Nephron (organoid): ENCODE measurements at regions not wholly inside any gene's neighbourhood (a gene's known extent, or its start where the extent isn't known, plus 50 kb on each side); places are given as distances from the start of the nearest gene placed in this dataset.

ENCODE experiments used
- H3K27ac Mint-ChIP-seq, 3 experiments: 2 replicates each; pipeline ENCODE4 v1.8.0; 2020; ENCODE audit warnings: mixed read lengths in 3 of 3, mild to moderate bottlenecking in 2 of 3, moderate library complexity in 1 of 3
- H3K27me3 Mint-ChIP-seq: 2 replicates; pipeline ENCODE4 v1.8.0; 2021; ENCODE audit warnings: low read depth, mild to moderate bottlenecking, moderate library complexity, mixed read lengths
- H3K36me3 Mint-ChIP-seq: 2 replicates; pipeline ENCODE4 v1.8.0; 2020; ENCODE audit warnings: low read depth, mixed read lengths
- H3K4me1 Mint-ChIP-seq: 2 replicates; pipeline ENCODE4 v1.8.0; 2020; ENCODE audit warnings: mixed read lengths
- H3K4me3 Mint-ChIP-seq, 3 experiments: 2 replicates each; pipeline ENCODE4 v1.8.0; 2020; ENCODE audit warnings: mild to moderate bottlenecking in 3 of 3, mixed read lengths in 3 of 3, moderate library complexity in 2 of 3
- H3K9me3 Mint-ChIP-seq: 2 replicates; pipeline ENCODE4 v1.8.0; 2020; ENCODE audit warnings: mixed read lengths
- TF ChIP-seq, protein P1 (sequence below), 3 experiments: fragments of 200-600 bp; sonication (generic); IDR thresholded peaks; one replicate each; pipeline ENCODE4 v1.5.0; 2021; ENCODE audit warnings: antibody characterized with exemption in 3 of 3; ENCODE audit not compliant: unreplicated experiment in 3 of 3

- peaks cover 4% of the 10 kb centered on the region for H3K9me3 Mint-ChIP-seq
- TF ChIP-seq, protein P1, sequence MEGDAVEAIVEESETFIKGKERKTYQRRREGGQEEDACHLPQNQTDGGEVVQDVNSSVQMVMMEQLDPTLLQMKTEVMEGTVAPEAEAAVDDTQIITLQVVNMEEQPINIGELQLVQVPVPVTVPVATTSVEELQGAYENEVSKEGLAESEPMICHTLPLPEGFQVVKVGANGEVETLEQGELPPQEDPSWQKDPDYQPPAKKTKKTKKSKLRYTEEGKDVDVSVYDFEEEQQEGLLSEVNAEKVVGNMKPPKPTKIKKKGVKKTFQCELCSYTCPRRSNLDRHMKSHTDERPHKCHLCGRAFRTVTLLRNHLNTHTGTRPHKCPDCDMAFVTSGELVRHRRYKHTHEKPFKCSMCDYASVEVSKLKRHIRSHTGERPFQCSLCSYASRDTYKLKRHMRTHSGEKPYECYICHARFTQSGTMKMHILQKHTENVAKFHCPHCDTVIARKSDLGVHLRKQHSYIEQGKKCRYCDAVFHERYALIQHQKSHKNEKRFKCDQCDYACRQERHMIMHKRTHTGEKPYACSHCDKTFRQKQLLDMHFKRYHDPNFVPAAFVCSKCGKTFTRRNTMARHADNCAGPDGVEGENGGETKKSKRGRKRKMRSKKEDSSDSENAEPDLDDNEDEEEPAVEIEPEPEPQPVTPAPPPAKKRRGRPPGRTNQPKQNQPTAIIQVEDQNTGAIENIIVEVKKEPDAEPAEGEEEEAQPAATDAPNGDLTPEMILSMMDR (IDR thresholded peaks at IDR 0.05; ENCODE audit: unreplicated experiment in 3 of 3): no peak
- H3K27me3 Mint-ChIP-seq: no peaks in the 10 kb centered on the region
Observed at GRCh38 chr2:139631966-139632365, 851.8 kb upstream of the NXPH2 start.

DNA sequence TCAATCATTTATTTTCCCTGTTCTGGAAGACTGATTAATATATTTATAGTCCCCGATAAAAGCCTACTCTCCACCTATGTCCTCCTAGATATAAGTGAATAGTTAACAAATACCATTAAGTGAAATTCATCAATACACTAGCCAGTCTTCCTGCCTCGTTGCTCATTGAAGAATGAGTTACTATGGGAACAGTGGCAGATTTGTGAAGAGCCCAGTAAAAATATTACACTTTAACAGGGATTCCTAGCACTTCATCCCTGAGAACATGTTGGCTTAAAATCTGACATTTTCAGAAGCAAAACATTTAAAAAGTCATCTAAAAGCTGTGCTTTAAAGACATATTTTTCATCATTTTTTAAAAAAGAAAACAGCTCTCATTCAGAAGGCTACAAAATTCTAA, 848.7 kb upstream of the NXPH2 start:
- no peak overlapping the region for H3K4me3 Mint-ChIP-seq
- TF ChIP-seq, protein P1 (IDR thresholded peaks at IDR 0.05; ENCODE audit: unreplicated experiment in 3 of 3): no peak
- H3K9me3 Mint-ChIP-seq: no peaks in the 10 kb centered on the region
- H3K4me1 Mint-ChIP-seq: peaks cover 5% of the 10 kb centered on the region
- H3K27me3 Mint-ChIP-seq: no peaks in the 10 kb centered on the region
- H3K27ac Mint-ChIP-seq: no peak overlapping the region
- no peaks in the 10 kb centered on the region for H3K36me3 Mint-ChIP-seq

More at GRCh38 chr2:139631966-139632365, 851.8 kb upstream of the NXPH2 start:
- H3K27ac Mint-ChIP-seq: peak overlapping the region in 1 of 3 experiments; percentile 68
- peaks cover 5% of the 10 kb centered on the region for H3K4me1 Mint-ChIP-seq
- no peak overlapping the region for H3K4me3 Mint-ChIP-seq
- H3K36me3 Mint-ChIP-seq: no peaks in the 10 kb centered on the region

DNA sequence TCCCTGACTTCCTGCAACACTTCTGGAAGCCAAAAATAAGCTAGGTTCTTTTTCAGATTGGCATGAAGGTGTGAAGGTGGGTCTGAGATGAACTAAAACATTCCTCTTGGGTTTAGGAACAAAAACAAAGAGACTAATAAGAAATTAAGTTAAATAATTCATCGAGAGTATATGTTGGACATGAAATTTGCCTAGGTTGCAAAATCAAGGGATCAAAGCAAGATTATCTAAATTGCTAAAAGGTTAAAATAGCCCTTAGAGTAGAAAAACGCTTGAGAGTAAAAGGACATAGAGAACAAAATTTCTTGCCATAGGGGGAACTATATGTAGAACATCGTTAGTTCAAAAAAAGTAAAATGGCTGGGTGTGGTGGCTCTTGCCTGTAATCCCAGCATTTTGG, 845.9 kb upstream of the NXPH2 start:
- Mint-ChIP-seq H3K27ac (no peak overlapping the region), H3K4me3 (no peak overlapping the region), H3K36me3 (no peaks in the 10 kb centered on the region), H3K9me3 (no peaks in the 10 kb centered on the region), H3K27me3 (no peaks in the 10 kb centered on the region), H3K4me1 (peaks cover 9% of the 10 kb centered on the region)
- TF ChIP-seq, protein P1 (IDR thresholded peaks at IDR 0.05; ENCODE audit: unreplicated experiment in 3 of 3): no peak

DNA sequence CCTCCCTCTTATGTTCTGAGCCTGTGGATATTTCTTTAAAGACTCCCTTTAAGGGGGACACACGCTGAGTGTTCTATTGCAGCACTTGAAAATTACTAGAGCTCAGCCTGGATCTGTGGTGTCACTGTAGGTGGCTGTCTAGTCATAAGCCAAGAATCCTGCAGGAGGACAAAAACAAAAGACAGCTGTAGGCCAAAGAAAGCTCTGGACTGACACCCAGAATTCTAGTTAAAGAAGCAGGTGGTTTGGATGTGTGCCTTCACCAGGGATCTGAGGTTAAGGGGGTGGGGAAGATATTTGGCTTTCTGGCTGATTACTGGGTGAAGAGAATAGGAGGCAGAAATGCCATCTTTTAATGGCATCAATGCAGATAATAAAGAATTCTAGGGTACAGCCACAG, 842.5 kb upstream of the NXPH2 start:
- Mint-ChIP-seq H3K27me3 (no peaks in the 10 kb centered on the region), H3K4me1 (peaks cover 9% of the 10 kb centered on the region), H3K27ac (no peak overlapping the region), H3K36me3 (no peaks in the 10 kb centered on the region), H3K4me3 (no peak overlapping the region), H3K9me3 (peaks cover 19% of the 10 kb centered on the region)
- TF ChIP-seq, protein P1 (IDR thresholded peaks at IDR 0.05; ENCODE audit: unreplicated experiment in 3 of 3): no peak

- Mint-ChIP-seq H3K36me3 (no peaks in the 10 kb centered on the region), H3K9me3 (peaks cover 19% of the 10 kb centered on the region), H3K27ac (no peak overlapping the region), H3K27me3 (no peaks in the 10 kb centered on the region), H3K4me1 (peaks cover 16% of the 10 kb centered on the region), H3K4me3 (no peak overlapping the region)
- TF ChIP-seq, protein P1 (IDR thresholded peaks at IDR 0.05; ENCODE audit: unreplicated experiment in 3 of 3): no peak
Observed at GRCh38 chr2:139617747-139618146, 837.6 kb upstream of the NXPH2 start.

DNA sequence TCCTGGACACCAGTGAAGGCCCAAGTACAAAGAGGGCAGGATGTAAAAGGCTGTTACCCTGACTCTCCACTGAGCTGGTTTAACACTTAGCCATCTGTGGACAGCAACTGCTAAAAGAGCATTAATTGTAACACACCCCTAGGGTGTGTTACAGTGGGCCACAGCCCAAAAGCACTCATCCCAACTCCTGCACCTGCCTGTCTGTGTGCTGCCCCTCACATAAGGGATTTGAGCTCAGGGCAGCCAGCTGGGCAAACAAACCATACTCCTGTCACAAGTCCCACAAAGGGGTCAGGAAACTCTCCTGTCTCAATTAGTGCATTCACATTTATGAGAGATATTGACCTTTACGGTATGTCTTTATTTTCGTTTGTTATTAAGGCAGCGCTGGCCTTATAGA, 833.1 kb upstream of the NXPH2 start:
- Mint-ChIP-seq H3K9me3 (peaks cover 9% of the 10 kb centered on the region), H3K27ac (no peak overlapping the region), H3K27me3 (no peaks in the 10 kb centered on the region), H3K36me3 (no peaks in the 10 kb centered on the region), H3K4me3 (no peak overlapping the region), H3K4me1 (peaks cover 10% of the 10 kb centered on the region)
- TF ChIP-seq, protein P1 (IDR thresholded peaks at IDR 0.05; ENCODE audit: unreplicated experiment in 3 of 3): no peak
